ENCODE measurements at regions not wholly inside any gene's neighbourhood (a gene's known extent, or its start where the extent isn't known, plus 50 kb on each side); places are given as distances from the start of the nearest gene placed in this dataset.

DNA sequence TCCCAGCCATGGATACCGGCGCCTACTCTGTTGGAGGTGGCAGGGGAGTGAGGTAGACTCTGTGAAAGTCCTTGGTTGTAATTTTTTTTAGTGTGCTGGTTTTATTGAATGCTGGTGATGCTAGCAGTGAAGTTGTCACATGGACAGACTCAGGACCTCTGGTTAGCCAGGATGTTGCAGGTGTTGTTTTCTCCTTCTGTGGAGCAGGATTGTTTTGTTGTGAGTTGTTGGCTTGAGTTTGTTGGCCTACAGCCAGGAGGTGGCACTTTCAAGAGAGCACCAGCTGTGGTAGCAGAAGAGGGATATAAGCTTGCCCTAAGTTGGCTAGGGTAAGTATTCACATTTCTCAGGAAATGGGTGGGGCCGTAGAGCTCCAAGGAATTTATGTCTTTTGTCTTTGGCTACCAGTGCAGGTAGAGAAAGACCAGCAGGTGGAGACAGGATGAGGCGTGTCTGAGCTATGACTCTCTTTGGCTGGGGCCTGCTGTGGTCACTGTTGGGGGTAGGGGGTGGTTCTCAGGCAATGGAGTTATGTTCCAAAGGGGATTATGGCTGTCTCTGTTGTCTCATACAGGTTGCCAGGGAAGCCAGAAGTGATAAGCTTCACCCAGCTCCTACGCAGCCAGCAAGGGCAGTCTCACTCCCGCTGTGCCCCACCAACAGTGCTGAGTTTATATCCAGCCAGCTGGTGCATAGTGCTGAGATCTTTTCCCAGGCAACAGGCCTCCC is 248.7 kb downstream of the TAF11L14 start:
- H3K4me1 ChIP-seq: no peaks in the 10 kb centered on the region
- H3K4me3 ChIP-seq (ENCODE audit: low read depth, low read length): no peak overlapping the region
- no peaks in the 10 kb centered on the region for H3K27me3 ChIP-seq
- no peak for DNase-seq
- no peaks in the 10 kb centered on the region for H3K9me3 ChIP-seq
- H3K36me3 ChIP-seq: no peaks in the 10 kb centered on the region
- TF ChIP-seq, protein P1, sequence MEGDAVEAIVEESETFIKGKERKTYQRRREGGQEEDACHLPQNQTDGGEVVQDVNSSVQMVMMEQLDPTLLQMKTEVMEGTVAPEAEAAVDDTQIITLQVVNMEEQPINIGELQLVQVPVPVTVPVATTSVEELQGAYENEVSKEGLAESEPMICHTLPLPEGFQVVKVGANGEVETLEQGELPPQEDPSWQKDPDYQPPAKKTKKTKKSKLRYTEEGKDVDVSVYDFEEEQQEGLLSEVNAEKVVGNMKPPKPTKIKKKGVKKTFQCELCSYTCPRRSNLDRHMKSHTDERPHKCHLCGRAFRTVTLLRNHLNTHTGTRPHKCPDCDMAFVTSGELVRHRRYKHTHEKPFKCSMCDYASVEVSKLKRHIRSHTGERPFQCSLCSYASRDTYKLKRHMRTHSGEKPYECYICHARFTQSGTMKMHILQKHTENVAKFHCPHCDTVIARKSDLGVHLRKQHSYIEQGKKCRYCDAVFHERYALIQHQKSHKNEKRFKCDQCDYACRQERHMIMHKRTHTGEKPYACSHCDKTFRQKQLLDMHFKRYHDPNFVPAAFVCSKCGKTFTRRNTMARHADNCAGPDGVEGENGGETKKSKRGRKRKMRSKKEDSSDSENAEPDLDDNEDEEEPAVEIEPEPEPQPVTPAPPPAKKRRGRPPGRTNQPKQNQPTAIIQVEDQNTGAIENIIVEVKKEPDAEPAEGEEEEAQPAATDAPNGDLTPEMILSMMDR (IDR thresholded peaks at IDR 0.05; ENCODE audit: low read depth, low read length): no peak

DNA sequence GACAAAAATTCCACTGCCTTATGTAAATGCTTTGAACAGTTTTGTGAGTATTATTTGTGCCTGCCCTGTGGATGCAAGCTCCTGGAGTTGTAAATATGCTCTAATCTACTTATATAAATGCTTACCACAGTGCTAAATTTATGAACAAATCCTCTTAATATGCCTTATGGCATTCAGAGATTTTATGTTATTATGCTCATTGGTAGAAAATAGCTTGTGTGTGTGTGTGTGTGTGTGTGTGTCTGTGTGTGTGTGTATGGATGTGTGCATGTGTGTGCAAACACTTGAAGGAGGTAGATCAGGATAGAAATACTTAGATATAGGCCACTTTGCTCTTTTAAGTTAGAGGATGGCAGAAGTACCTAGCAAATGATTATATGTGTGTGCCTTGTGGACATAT is 253.9 kb downstream of the TAF11L14 start:
- TF ChIP-seq, protein P1 (IDR thresholded peaks at IDR 0.05; ENCODE audit: low read depth, low read length): no peak
- H3K4me1 ChIP-seq: no peaks in the 10 kb centered on the region
- H3K4me3 ChIP-seq (ENCODE audit: low read depth, low read length): no peak overlapping the region
- no peaks in the 10 kb centered on the region for H3K9me3 ChIP-seq
- H3K36me3 ChIP-seq: no peaks in the 10 kb centered on the region
- no peak for DNase-seq
- H3K27me3 ChIP-seq: no peaks in the 10 kb centered on the region

DNA sequence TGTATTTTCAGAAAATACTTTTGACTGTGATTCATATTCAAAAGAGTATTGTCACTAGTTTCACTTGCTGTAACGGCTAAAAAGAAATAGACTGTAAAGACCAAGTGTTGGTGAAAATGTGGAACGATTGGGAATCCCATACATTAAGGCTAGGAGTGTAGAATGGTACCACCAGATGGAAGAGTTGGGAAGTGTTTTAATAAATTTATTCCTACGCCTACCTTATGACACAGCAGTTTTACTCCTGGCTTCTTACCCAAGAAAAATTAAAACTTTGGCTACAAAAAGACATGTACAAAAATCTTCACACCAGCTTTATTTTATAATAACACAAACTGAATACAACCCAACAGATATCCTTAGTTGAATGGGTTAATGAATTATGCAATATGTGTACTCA is 256.2 kb downstream of the TAF11L14 start:
- Histone ChIP-seq H3K4me1 (no peaks in the 10 kb centered on the region), H3K27me3 (no peaks in the 10 kb centered on the region), H3K36me3 (no peaks in the 10 kb centered on the region), H3K4me3 (ENCODE audit: low read depth, low read length) (no peak overlapping the region), H3K9me3 (no peaks in the 10 kb centered on the region)
- TF ChIP-seq, protein P1 (IDR thresholded peaks at IDR 0.05; ENCODE audit: low read depth, low read length): 0 out of 2 replicates have a peak, but pooled peaks have one; percentile 10
- no peak for DNase-seq

DNA sequence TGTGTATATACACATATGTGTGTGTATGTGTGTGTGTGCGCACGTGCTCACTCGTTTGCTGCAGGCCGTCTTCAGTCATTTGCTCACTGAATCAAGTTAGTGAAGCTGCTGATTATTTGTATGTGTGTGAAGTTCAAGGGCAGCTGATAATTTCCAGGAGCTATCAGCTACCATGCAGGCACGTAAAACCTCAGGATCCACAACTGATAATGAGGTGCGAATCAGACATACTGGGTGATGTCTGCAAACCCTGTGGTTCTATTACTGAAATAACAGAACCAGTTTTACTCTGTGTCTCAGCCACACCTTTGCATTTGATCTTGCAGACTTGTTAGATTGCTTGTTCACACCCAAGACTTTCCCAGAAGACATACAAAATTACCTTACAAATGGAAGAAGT is 257.6 kb downstream of the TAF11L14 start:
- H3K4me3 ChIP-seq (ENCODE audit: low read depth, low read length): no peak overlapping the region
- TF ChIP-seq, protein P1 (IDR thresholded peaks at IDR 0.05; ENCODE audit: low read depth, low read length): no peak
- no peak for DNase-seq
- no peaks in the 10 kb centered on the region for H3K36me3 ChIP-seq
- no peaks in the 10 kb centered on the region for H3K9me3 ChIP-seq
- no peaks in the 10 kb centered on the region for H3K27me3 ChIP-seq
- H3K4me1 ChIP-seq: no peaks in the 10 kb centered on the region

DNA sequence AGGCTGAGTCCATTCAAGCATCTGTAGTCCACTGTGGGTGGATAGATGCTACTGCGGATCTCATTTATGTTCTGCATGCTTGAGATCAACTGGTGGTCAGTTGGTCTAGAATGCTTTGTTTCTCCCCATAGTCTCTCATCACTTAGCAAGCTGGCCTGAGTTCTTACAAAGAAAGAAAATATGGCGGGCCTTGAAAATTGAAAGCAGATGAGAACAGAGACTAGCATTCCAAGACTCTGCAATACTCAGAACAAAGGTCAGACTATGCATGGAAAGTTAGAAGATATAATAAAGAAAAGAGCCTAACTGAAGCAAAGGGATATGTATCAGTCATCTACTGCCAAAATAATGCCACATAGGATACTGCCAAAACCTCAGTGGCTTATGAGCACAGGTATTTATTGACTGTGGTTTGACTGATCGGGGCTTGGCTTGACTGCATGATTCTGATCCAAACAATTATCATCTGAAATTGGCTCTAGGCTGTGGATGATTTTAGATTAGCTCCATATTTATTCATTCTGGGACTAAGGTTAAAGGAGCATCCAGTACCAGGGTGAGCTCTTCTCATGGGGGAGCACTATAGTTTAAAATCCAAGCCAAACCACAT is 258.9 kb downstream of the TAF11L14 start:
- Histone ChIP-seq H3K27me3 (no peaks in the 10 kb centered on the region), H3K9me3 (no peaks in the 10 kb centered on the region), H3K4me1 (no peaks in the 10 kb centered on the region), H3K36me3 (no peaks in the 10 kb centered on the region), H3K4me3 (ENCODE audit: low read depth, low read length) (no peak overlapping the region)
- TF ChIP-seq, protein P1 (IDR thresholded peaks at IDR 0.05; ENCODE audit: low read depth, low read length): no peak
- DNase-seq: no peak
